GM12872 (cell line): ENCODE measurements at regions not wholly inside any gene's neighbourhood (a gene's known extent, or its start where the extent isn't known, plus 50 kb on each side); places are given as distances from the start of the nearest gene placed in this dataset.

Experiments used
- TF ChIP-seq, protein P1 (sequence below): IDR thresholded peaks from 3 replicates; pipeline ENCODE4 v1.5.1; 2011; ENCODE audit warnings: low read depth, mild to moderate bottlenecking, low read length, moderate library complexity; ENCODE audit not compliant: insufficient read depth

DNA sequence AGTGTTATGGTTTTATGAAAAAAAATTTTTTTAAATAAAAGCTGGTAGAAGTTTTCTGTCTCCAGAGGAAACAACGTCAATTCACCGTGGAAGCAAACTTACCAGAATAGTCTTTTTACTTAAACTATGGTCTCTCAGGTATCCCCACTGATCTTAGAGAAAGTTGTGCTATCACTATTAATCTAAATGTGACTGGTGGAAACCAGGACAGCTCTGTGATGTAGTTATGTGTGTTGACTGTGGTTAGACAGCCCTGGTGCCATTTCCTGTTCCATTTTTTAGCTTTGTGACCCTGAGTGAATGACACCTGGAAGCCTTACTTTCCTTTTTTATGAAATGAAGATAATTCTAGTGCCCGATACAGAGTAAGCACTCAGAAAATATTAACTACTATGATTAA, 111.8 kb upstream of the HUWE1 start:
- TF ChIP-seq, protein P1, sequence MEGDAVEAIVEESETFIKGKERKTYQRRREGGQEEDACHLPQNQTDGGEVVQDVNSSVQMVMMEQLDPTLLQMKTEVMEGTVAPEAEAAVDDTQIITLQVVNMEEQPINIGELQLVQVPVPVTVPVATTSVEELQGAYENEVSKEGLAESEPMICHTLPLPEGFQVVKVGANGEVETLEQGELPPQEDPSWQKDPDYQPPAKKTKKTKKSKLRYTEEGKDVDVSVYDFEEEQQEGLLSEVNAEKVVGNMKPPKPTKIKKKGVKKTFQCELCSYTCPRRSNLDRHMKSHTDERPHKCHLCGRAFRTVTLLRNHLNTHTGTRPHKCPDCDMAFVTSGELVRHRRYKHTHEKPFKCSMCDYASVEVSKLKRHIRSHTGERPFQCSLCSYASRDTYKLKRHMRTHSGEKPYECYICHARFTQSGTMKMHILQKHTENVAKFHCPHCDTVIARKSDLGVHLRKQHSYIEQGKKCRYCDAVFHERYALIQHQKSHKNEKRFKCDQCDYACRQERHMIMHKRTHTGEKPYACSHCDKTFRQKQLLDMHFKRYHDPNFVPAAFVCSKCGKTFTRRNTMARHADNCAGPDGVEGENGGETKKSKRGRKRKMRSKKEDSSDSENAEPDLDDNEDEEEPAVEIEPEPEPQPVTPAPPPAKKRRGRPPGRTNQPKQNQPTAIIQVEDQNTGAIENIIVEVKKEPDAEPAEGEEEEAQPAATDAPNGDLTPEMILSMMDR: no peak

DNA sequence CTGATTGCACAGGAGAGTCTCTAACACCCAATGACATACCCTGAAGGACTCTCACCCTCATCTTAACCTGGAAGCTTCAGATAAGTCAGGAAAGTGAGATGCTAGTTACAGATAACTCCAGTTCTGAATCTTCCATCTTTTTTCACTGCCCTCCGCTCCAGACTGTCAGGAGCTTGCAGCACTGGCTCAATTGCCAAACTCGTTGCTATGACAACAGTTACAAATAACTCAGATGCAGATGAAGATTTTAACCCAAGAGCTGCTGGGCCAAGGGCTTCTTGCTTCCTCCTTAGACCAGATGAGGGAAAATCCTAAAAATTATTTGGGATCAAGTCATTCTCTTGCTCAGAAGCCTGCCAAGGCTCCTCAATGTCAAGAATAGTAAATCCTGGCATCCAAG, 109.1 kb upstream of the HUWE1 start:
- TF ChIP-seq, protein P1: no peak

DNA sequence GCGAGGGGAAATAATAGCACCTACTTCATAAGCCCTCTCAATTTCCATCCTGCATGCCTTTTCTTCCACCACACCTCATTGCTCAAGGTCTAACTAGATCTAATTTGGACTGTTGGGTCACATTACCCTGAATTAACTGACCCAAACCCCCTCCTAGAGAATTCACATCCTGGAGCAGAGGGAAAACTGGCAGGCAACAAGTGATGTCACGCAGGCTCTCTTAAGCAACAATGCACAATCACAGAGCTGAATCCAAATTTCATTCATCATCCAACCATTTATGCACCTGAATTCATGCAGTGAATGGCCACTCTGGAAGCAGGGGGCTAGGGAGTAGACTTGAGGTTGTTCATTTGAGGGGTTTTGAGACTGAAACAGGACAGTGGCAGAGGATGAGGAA, 107.7 kb upstream of the HUWE1 start:
- TF ChIP-seq, protein P1: no peak

DNA sequence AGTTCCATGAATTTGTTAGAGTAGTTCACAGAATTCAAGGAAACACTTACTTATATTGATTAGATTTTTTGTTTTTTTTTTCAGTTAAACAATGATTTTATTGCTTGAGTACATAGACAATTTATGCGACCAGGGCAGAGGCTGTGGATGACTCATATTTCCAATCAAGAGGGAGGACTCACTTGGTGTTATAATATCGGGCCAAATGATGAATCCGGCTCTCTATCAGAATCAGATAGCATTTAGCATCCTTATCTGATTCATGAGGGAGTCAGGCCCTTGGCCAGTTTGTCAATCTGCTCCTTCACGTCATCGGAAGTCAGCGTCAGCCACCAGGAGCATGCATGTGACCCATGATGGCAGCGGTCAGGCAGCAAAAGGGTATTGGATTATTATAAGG, 82.3 kb upstream of the HUWE1 start:
- TF ChIP-seq, protein P1: no peak

DNA sequence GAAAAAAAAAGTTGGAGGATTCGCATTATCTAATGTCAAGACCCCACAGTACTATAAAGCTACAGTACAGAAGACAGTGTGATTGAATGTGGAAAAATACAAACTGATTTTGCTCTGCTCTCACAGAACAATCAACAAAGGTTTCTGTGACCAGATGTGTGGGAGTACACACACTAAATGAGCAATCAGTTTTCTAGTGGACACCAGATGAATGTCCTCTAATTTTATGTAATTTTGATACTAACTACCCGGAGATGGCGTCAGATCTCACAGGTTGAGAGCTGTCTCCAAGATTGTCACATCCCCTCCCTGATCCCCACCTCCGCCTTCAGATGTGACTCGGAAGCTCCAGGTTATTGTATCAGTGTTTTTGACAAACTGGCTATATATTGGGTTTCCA, 81.9 kb upstream of the HUWE1 start:
- TF ChIP-seq, protein P1: no peak

DNA sequence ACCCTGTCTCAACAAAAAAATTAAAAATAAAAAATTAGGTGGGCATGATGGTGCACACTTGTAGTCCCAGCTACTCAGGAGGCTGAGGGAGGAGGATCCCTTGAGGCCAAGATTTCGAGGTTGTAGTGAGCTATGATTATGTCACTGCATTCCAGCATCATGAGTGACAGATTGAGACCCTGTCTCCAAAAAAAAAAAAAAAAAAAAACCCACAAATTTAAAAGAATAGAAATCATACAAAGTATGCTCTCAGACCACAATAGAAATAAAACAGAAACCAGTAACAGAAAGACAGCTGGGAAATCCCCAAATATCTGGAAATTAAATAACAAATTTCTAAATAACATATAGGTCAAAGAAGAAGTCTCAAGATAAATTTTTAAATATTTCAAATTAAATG, 81.0 kb upstream of the HUWE1 start:
- TF ChIP-seq, protein P1: no peak

DNA sequence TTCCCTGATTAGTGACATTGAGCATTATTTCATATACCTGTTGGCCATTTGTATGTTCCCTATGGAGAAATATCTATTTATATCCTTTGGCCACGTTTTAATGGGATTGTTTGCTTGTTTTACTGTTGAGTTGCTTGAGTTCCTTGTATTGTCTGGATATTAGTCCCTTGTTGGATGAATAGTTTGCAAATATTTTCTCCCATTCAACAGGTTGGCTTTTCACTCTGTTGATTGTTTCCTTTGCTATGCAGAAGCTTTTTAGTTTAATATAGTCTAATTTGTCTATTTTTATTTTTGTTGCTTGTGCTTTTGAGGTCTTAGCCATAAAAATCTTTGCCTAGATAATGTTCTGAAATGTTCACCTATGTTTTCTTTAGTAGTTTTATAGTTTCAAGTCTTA, 60.2 kb upstream of the HUWE1 start:
- TF ChIP-seq, protein P1: no peak

DNA sequence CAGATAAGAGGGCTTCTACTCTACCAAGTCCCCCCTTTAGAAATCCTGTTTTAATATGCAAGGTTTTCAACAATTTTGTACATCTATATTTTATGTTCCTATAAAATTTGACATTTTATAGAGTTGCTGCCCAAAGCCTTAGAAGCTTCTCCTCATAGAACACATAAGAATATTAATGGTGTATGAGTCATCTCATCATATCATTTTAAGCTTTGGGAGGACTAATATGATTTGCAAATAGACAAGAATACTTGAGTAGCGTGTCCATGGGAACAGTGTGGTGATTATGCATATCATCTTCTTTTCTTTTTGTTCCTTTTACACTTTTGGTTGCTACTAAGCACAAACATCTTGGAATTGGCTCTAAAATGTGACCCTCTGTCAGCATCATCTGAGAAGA, 56.7 kb upstream of the HUWE1 start:
- TF ChIP-seq, protein P1: no peak
